ENCODE measurements at regions not wholly inside any gene's neighbourhood (a gene's known extent, or its start where the extent isn't known, plus 50 kb on each side); places are given as distances from the start of the nearest gene placed in this dataset.
A peak's percentile ranks its signal among the peaks of the same experiment; 100 is the strongest.

DNA sequence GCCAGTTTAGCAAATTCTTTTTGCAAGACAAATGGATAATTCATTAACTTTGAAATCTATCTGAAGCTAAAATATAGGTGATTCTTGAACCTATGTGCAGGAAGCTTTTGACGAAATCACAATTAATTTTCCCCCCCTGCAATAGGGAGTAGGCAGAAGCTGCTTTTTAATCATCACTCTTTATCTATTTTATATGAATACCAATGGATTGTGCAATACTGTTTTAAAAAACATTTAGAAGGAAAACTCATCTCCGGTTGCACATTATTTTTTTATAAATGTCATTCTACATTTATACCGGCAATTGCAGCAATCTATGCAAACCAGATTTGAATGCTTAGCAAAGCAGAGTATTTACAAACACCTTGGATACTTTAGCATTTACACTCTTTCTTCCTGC lies 121.1 kb upstream of the TMCO5A start:
- no peak overlapping the region for H3K4me3 ChIP-seq (ENCODE audit: insufficient read depth, low read depth, low read length)
- no peak for DNase-seq

DNA sequence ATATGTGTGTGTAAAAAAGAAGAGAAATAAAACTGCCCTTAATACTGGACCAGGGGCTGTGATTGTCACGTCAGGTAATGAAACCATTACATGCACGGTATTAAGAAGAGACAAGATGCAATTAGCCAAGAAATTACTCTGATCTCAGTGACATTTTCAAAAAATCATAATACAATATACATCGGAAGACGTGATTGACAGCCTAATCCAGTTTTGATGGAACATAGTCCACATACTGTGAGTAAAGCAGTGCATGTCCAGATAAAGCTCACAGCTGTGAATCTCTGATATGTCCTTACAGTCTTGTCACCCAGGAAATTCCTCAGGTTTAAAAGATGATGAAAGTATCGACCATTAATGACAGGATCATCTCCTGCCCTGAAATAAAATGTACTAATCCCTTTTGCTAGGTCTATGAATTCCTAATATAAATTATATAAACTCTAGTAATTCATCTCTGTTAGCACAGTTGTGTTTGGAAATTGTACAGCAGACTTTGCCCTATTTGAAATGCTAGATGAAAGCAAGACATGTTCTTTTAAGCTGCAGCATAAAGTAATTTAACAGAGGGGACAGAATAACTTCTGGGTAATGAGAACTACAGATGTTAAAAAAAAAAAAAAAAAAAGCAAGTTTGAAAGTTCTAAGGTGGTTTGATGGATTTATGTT lies 119.5 kb upstream of the TMCO5A start:
- DNase-seq, result no peak
- H3K4me3 ChIP-seq (ENCODE audit: insufficient read depth, low read depth, low read length), result no peak overlapping the region
- H3K36me3 ChIP-seq (replicated peaks; ENCODE audit: control insufficient read depth, insufficient read depth, low read length), result no peaks in the 10 kb centered on the region
- H3K27me3 ChIP-seq (ENCODE audit: control insufficient read depth, insufficient read depth, low read length), result no peaks in the 10 kb centered on the region

More for the DNA sequence above, 121.1 kb upstream of the TMCO5A start:
- Histone ChIP-seq H3K27me3 (ENCODE audit: control insufficient read depth, insufficient read depth, low read length) (no peaks in the 10 kb centered on the region), H3K36me3 (replicated peaks; ENCODE audit: control insufficient read depth, insufficient read depth, low read length) (no peaks in the 10 kb centered on the region)

DNA sequence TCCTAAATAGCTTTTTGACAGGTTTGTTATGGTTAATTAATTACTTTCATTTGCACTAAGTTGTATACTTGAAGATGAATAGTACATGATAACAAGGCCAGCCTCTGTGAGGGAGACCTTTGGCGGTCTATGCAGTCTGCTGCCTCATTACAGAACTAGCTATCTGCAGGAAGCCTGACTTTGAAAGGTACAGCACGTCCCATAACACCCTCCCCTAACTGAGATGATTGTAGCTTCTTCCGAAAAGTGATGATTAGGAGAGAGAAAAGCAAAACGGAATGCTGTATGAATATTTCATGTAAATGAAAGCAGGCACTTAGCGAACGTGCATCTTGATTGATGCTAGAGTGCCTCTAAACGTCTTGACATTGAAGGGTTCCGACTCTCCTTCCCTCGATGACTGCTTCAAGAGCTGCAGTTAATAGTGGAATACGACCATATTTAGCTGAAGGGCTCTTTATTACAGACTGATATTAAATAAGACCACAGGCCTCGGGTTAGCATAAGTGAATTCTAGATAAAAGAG lies 116.2 kb upstream of the TMCO5A start:
- Histone ChIP-seq H3K36me3 (replicated peaks; ENCODE audit: control insufficient read depth, insufficient read depth, low read length) (no peaks in the 10 kb centered on the region), H3K4me3 (ENCODE audit: insufficient read depth, low read depth, low read length) (no peak overlapping the region), H3K27me3 (ENCODE audit: control insufficient read depth, insufficient read depth, low read length) (no peaks in the 10 kb centered on the region)
- no peak for DNase-seq

DNA sequence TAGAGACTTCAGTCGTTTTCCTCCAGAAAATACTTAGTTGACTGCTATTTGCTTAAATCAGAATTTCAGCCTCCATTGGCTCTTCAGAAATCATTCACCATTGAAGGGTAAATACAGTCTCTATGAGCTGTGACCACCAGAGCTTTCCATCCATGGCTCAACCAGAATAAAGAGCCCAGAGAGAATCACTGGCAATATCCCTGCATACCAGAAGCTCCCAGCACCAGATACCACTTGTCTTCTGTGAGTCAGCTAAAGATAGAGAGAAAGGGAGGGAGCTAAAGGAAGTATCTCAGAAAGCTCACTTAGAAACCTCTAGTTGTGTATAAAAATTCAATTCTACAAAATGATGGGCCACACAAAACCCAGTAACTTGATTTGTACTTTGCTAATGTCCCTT lies 115.2 kb upstream of the TMCO5A start:
- Histone ChIP-seq H3K4me3 (ENCODE audit: insufficient read depth, low read depth, low read length) (no peak overlapping the region), H3K27me3 (ENCODE audit: control insufficient read depth, insufficient read depth, low read length) (no peaks in the 10 kb centered on the region), H3K36me3 (replicated peaks; ENCODE audit: control insufficient read depth, insufficient read depth, low read length) (no peaks in the 10 kb centered on the region)
- DNase-seq, result no peak

DNA sequence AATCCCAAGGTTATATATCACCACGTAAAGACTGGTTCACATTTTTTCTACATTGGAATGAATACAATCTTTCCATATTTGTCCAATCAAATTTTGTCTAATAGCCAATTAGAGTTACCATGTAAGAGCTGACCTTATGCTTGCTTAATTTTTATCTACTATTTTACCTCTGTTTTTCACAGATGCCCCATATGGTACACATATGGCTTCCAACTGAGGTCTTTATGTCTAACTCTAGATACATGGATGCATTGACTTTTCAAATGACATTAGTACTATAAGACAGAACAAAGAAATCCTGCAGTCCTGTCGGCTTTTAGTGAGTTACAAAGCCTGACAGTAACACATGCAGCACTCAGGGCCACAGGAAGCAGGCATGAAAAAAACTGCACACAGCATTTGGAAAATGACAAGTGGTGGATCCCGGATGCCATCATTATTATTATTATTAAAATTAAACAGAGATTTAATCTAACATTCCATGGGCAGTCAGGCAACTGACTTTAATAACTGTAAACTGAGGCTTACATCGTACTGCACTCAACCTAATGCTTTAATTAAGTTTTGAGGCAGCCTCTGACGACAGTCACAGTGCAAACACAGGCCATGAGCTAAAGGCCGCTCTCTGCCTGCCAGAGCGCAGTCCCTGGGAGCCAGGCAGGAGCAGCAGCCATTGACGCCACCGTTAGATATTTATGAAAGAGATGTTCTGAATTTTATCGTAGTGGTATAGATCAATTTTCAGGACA lies 113.9 kb upstream of the TMCO5A start:
- no peak overlapping the region for H3K4me3 ChIP-seq (ENCODE audit: insufficient read depth, low read depth, low read length)
- no peaks in the 10 kb centered on the region for H3K27me3 ChIP-seq (ENCODE audit: control insufficient read depth, insufficient read depth, low read length)
- no peaks in the 10 kb centered on the region for H3K36me3 ChIP-seq (replicated peaks; ENCODE audit: control insufficient read depth, insufficient read depth, low read length)
- DNase-seq, result no peak

DNA sequence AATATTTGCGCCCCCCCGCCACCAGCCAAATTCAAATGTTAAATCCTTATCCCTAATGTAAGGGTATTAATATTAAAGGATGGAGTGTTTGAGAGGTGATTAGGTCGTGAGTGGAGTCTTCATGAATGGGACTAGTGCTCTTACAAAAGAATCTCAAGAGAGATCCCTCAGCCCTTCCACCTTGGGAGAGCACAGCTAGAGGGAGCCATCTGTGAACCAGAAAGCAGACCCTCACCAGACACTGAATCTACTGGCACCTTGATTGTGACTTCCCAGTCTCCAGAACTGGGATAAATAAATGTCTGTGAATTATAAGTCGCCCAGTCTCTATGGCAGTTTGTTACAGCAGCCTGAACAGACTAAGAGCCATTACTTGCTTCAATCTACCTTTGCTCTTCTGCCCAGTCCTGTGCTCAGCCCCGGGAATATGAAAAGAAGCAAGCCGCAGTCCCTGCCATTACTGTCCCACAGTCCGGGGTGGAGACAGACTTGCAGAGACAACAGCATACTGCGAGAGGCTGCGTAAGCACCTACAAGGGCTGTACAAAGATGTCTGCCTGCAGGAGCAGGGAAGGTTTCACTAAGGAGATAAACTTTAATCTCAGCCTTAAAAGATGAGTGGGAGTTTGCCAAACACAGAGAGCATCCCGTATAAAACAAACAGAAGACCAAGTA lies 110.7 kb upstream of the TMCO5A start:
- Histone ChIP-seq H3K4me3 (ENCODE audit: insufficient read depth, low read depth, low read length) (no peak overlapping the region), H3K36me3 (replicated peaks; ENCODE audit: control insufficient read depth, insufficient read depth, low read length) (no peaks in the 10 kb centered on the region), H3K27me3 (ENCODE audit: control insufficient read depth, insufficient read depth, low read length) (no peaks in the 10 kb centered on the region)
- DNase-seq, result peak; percentile 14

DNA sequence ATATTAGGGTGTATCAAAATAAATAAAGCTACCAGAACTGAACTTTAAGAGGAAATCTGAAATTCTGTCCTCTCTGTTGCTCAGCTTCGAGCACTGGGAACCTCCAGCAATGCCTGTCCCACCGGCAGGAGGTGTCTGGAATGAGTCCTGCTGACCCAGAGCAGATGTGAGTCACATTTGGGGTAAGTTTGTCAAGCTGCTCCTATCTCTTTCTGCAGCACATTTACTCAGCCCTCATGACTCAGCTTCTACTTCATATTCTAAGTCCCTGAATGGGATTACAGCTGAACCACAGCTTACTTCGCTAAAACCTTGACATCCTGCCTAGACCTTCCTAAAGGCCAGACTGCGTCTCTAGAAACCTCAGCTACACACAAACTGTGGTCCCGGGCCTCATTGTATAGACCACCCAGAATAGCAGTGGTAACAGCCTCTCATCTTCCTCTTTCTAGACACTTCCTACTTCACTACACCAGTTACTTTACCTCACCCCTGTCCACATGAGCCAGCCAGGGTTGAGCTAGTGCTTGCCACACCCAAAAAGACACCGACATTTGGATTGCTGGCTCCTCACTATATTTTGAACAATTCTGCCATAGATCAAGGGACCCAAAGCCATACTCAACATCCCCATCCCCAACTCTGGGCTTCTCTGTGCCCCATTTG lies 109.6 kb upstream of the TMCO5A start:
- H3K27me3 ChIP-seq (ENCODE audit: control insufficient read depth, insufficient read depth, low read length), result no peaks in the 10 kb centered on the region
- DNase-seq, result no peak
- H3K36me3 ChIP-seq (replicated peaks; ENCODE audit: control insufficient read depth, insufficient read depth, low read length), result no peaks in the 10 kb centered on the region
- no peak overlapping the region for H3K4me3 ChIP-seq (ENCODE audit: insufficient read depth, low read depth, low read length)

DNA sequence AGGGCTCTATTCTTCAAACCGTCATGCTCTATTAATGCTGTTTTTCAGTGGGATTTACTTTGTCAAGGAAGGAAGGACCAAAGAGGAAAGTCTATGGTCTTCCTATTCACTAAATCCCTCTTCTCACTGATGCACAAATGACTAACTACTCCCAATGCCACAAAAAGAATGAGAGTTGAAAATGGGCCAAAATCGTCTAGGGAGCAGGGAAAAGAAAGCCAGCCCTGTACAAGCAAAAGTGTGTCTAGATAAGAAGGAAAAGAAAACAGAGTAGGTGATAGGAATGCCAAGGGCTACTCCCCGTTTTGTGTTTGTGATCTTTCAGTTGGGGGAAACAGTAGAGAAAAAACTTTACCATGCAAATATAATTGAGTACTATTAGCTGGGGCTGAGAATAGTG lies 97.2 kb upstream of the TMCO5A start:
- Histone ChIP-seq H3K27me3 (ENCODE audit: control insufficient read depth, insufficient read depth, low read length) (no peaks in the 10 kb centered on the region), H3K4me3 (ENCODE audit: insufficient read depth, low read depth, low read length) (no peak overlapping the region), H3K36me3 (replicated peaks; ENCODE audit: control insufficient read depth, insufficient read depth, low read length) (no peaks in the 10 kb centered on the region)
- no peak for DNase-seq

DNA sequence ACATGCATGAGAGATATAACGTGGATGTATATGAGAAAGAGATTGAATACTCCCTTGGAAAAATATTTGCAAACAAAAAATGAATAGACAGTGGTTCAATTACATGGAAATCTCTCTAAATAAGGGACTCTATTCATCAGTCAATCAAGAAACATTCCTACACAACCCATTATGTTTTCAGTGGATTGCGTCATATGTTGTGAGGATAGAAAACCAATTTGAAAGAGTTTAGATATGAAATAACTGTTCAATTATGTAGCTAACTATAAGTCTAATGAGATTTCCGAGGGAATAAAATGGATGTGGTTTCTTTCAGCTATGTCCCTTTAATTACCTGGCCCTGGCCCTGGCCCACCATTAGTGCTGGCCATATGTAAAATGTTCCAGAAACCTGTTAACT lies 86.7 kb upstream of the TMCO5A start:
- Histone ChIP-seq H3K4me3 (ENCODE audit: insufficient read depth, low read depth, low read length) (no peak overlapping the region), H3K27me3 (ENCODE audit: control insufficient read depth, insufficient read depth, low read length) (no peaks in the 10 kb centered on the region), H3K36me3 (replicated peaks; ENCODE audit: control insufficient read depth, insufficient read depth, low read length) (no peaks in the 10 kb centered on the region)
- no peak for DNase-seq

DNA sequence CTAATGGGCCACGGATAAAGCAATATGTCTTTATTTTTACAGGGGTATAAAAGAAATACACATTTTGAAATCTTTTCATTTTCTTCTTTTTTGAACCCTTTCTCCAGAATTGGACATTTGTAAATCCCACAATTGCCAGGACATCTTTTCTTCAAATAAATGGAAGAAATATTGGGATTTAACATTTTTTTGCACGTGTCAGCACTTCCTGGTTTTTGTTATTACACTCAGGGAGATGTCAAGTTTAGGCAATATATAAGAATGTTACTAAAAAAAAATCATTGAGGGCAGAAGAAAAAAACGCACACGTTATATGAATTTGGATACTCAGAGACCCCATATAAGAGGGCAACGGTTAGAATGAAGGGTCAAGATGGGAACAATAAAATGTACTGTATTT lies 78.3 kb upstream of the TMCO5A start:
- Histone ChIP-seq H3K4me3 (ENCODE audit: insufficient read depth, low read depth, low read length) (no peak overlapping the region), H3K27me3 (ENCODE audit: control insufficient read depth, insufficient read depth, low read length) (no peaks in the 10 kb centered on the region), H3K36me3 (replicated peaks; ENCODE audit: control insufficient read depth, insufficient read depth, low read length) (no peaks in the 10 kb centered on the region)
- DNase-seq, result no peak

DNA sequence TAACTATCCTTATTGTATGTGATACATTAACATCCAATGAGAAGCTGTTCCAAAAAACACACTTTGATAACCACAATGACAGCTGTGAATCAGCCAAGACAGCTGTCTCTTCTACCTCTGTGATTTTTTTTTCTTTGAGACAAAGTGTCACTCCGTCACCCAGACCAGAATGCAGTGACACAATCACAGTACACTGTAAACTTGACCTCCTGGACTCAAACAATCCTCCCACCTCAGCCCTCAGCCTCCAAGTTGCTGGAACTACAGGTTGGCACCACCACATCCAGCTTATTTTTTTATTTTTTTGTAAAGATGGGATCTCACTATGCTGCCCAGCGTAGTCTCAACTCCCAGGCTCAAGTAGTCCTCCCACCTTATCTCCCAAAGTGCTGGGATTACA lies 73.5 kb upstream of the TMCO5A start:
- no peak for DNase-seq
- Histone ChIP-seq H3K36me3 (replicated peaks; ENCODE audit: control insufficient read depth, insufficient read depth, low read length) (no peaks in the 10 kb centered on the region), H3K4me3 (ENCODE audit: insufficient read depth, low read depth, low read length) (no peak overlapping the region), H3K27me3 (ENCODE audit: control insufficient read depth, insufficient read depth, low read length) (no peaks in the 10 kb centered on the region)

DNA sequence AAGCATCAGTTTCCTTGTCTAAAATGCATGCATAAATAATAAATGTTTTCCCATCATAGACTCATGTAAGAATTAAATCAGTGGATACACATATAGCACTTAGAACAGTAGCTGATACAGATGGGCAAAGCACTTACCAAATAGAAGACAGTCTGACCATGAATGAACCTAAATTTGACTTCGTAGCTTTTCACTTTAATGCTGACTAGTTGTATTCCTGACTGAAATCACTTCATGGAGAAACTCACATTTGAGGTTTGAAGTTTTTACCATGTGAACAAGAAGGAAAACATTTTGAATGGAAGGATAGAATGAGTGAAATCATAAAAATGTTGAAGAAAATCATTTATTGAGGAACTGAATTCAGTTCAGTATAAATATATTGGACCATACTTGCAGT lies 68.8 kb upstream of the TMCO5A start:
- DNase-seq, result no peak
- Histone ChIP-seq H3K36me3 (replicated peaks; ENCODE audit: control insufficient read depth, insufficient read depth, low read length) (no peaks in the 10 kb centered on the region), H3K4me3 (ENCODE audit: insufficient read depth, low read depth, low read length) (no peak overlapping the region), H3K27me3 (ENCODE audit: control insufficient read depth, insufficient read depth, low read length) (no peaks in the 10 kb centered on the region)

DNA sequence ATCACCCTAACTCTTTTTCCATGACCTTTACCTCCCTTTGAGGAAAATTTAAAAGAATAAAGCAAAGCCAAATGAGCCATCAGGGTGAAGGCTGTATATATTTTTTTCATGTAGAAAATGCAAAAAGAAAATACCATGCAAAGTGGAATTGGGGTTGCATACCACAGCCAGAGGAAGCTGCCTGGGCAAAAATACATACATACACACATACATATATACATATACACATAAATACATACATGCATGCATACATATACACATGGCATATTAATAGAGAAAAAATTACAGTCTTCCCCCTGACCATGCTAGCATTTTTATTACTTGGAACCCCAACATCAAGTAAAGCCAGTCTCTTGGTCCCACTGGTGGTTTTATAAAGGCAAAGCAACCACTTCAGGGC lies 63.7 kb upstream of the TMCO5A start:
- no peak overlapping the region for H3K4me3 ChIP-seq (ENCODE audit: insufficient read depth, low read depth, low read length)
- no peak for DNase-seq
- no peaks in the 10 kb centered on the region for H3K27me3 ChIP-seq (ENCODE audit: control insufficient read depth, insufficient read depth, low read length)
- H3K36me3 ChIP-seq (replicated peaks; ENCODE audit: control insufficient read depth, insufficient read depth, low read length), result no peaks in the 10 kb centered on the region

DNA sequence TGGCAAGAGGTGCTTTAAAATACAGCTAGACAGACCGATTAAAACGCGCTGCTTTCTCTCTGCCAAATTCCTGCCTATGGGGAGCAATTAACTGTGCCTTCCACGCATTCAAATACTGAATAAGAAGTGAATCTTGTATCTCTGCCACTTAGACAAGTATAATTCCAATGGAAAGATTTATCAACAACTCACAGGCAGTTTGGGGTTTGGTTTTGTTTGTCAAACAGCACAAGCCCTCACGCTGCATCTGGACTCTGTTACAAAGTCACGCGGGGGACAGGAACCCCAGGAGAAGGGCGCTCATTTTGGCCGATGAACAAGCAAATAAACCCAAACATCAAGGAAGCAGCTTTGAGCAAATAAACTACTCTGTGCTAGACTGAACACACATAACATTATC lies 61.8 kb upstream of the TMCO5A start:
- H3K4me3 ChIP-seq (ENCODE audit: insufficient read depth, low read depth, low read length), result no peak overlapping the region
- no peaks in the 10 kb centered on the region for H3K36me3 ChIP-seq (replicated peaks; ENCODE audit: control insufficient read depth, insufficient read depth, low read length)
- H3K27me3 ChIP-seq (ENCODE audit: control insufficient read depth, insufficient read depth, low read length), result no peaks in the 10 kb centered on the region
- DNase-seq, result no peak
